Limb (tissue), 2 donors: ENCODE measurements at regions not wholly inside any gene's neighbourhood (a gene's known extent, or its start where the extent isn't known, plus 50 kb on each side); places are given as distances from the start of the nearest gene placed in this dataset.

Source experiments
- DNase-seq, 2 donors: peaks; one replicate each; pipeline ENCODE4 v3.0.0-alpha.2; 2016; ENCODE audit errors: extremely low spot score in 2 of 2

GRCh38 chr6:141326426-141326825, 806.3 kb upstream of the GJE1 start:
- no peak for DNase-seq

- DNase-seq = no peak
Measured at GRCh38 chr6:141321493-141322347, 811.0 kb upstream of the GJE1 start.

- no peak for DNase-seq
Measured at GRCh38 chr6:141316236-141316635, 816.5 kb upstream of the GJE1 start.

GRCh38 chr6:141313986-141314385, 818.7 kb upstream of the GJE1 start:
- no peak for DNase-seq

- DNase-seq = no peak
Measured at GRCh38 chr6:141309295-141309694, 823.4 kb upstream of the GJE1 start.

GRCh38 chr6:141307309-141307998, 825.3 kb upstream of the GJE1 start:
- no peak for DNase-seq

GRCh38 chr6:141303907-141304306, 828.8 kb upstream of the GJE1 start:
- no peak for DNase-seq

- DNase-seq = no peak
Measured at GRCh38 chr6:141301779-141302178, 830.9 kb upstream of the GJE1 start.

GRCh38 chr6:141290941-141291721, 841.6 kb upstream of the GJE1 start:
- no peak for DNase-seq

GRCh38 chr6:141288947-141289346, 843.8 kb upstream of the GJE1 start:
- no peak for DNase-seq

- DNase-seq = no peak
Measured at GRCh38 chr6:141282263-141282662, 850.5 kb upstream of the GJE1 start.

- no peak for DNase-seq
Measured at GRCh38 chr6:141269684-141270083, 863.0 kb upstream of the GJE1 start.

GRCh38 chr6:141267420-141267819, 865.3 kb upstream of the GJE1 start:
- no peak for DNase-seq

GRCh38 chr6:141265756-141266623, 866.7 kb upstream of the GJE1 start:
- DNase-seq = no peak

GRCh38 chr6:141264101-141264500, 868.6 kb upstream of the GJE1 start:
- no peak for DNase-seq

- DNase-seq = no peak
Measured at GRCh38 chr6:141261672-141262060, 871.1 kb upstream of the GJE1 start.

- DNase-seq = no peak
Measured at GRCh38 chr6:141261016-141261671, 871.6 kb upstream of the GJE1 start.

- no peak for DNase-seq
Measured at GRCh38 chr6:141260627-141261015, 872.1 kb upstream of the GJE1 start.

GRCh38 chr6:141259807-141260206, 872.9 kb upstream of the GJE1 start:
- DNase-seq = no peak

GRCh38 chr6:141259091-141259490, 873.6 kb upstream of the GJE1 start:
- no peak for DNase-seq

- no peak for DNase-seq
Measured at GRCh38 chr6:141258516-141258915, 874.2 kb upstream of the GJE1 start.
